ENCODE measurements at regions not wholly inside any gene's neighbourhood (a gene's known extent, or its start where the extent isn't known, plus 50 kb on each side); places are given as distances from the start of the nearest gene placed in this dataset.
"Not testable (repeated sequence)": the region's sequence is repeated elsewhere in the genome, so short reads cannot be mapped to it uniquely, and the experiment has no call there.

GRCh38 chr4:126766241-126766640 is 866.5 kb upstream of the INTU start:
- DNase-seq (no peak), ATAC-seq (no peak)
- intact Hi-C loops (cut with DNase I, micrococcal nuclease): no loop called here

GRCh38 chr4:126768338-126768737 is 864.4 kb upstream of the INTU start:
- ATAC-seq (no peak), DNase-seq (no peak)
- intact Hi-C loops (cut with DNase I, micrococcal nuclease): no loop called here

GRCh38 chr4:126770811-126771553 is 861.8 kb upstream of the INTU start:
- intact Hi-C loops (cut with DNase I, micrococcal nuclease); ATAC-seq; DNase-seq: not testable (repeated sequence)

GRCh38 chr4:126771618-126772017 is 861.1 kb upstream of the INTU start:
- DNase-seq; ATAC-seq; intact Hi-C loops (cut with DNase I, micrococcal nuclease): not testable (repeated sequence)

- no peak for DNase-seq
- intact Hi-C loops (cut with DNase I, micrococcal nuclease): no loop called here
- ATAC-seq: no peak
Observed at GRCh38 chr4:126772662-126773061, 860.1 kb upstream of the INTU start.

GRCh38 chr4:126775485-126776106 is 857.2 kb upstream of the INTU start:
- intact Hi-C loops (cut with DNase I, micrococcal nuclease): no loop called here
- DNase-seq (no peak), ATAC-seq (no peak)

DNA sequence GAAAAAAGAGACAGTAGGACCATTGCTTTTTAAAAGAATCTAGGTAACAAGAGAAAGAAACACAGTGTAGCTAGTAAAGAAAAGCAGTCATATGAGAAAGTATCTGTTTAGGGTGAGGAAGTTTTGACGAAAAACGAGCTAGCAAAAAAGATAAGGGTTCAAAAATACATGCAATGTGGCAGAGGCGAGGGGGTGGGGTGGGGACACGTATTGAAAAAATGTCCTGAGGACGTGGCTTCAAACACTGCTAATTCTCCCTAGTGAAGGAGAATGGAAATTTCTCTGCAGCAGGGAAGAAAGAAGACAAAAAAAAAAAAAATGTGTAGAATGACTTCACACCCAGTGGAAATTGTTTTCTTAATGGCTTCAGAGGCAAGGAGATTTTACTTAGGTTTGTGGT is 856.4 kb upstream of the INTU start:
- intact Hi-C loops (cut with DNase I, micrococcal nuclease): no loop called here
- ATAC-seq (no peak), DNase-seq (no peak)

GRCh38 chr4:126777649-126778048 is 855.1 kb upstream of the INTU start:
- DNase-seq (no peak), ATAC-seq (no peak)
- intact Hi-C loops (cut with DNase I, micrococcal nuclease): no loop called here

DNA sequence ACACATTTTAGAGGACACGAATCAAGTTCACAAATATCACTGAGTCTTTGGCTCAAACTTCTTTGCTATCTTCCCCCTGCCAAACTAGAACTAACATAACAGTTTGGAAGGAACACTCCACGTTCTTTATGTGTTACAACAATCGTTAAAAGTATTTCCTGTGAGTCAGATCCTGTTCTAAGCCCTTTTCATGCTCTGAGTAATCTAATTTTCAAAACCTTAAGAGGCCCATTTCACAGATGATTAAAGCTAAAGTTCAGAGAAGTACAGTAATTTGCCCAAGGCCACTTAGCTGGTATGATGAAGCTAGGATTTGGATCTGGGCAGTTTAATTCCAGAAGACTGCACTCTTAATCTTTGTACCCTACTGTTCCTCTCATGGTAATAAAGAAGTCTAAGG is 854.4 kb upstream of the INTU start:
- intact Hi-C loops (cut with DNase I, micrococcal nuclease): no loop called here
- no peak for DNase-seq
- no peak for ATAC-seq

GRCh38 chr4:126779001-126779400 is 853.8 kb upstream of the INTU start:
- DNase-seq: no peak
- ATAC-seq: no peak
- intact Hi-C loops (cut with DNase I, micrococcal nuclease): no loop called here

DNA sequence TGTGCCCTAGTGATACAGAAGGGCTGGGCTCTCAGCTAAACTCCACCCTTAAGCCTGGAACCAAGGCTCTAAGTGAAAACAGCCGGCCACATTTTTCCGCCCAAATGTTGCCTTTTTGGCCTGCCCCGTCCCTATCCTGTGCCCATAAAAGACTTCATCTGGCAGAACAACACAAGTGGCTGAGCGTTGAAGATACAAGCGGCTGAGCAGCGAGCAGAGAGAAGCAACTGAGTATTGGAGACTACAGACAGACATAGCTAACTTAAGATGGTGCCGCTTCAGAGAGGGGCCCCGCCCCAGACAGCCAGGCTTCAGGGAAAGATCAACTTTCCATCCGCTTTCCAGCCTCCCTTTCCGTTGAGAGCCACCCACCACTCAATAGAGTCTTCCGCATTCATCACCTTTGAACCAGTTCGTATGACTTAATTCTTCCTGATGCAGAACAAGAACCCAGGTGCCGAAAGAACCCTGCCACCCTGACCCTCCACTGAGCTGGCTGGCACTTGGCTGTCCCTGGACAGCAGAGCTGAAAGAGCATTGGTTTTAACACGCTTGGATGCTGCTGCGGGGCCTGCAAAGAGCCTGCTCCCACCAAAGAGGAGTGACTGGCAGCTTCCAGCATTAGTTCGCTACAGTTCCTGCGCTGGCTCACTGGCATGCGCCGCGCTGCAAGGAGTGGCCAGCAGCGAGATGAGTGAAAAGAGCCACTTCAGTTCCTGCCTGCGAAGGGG is 853.2 kb upstream of the INTU start:
- no peak for DNase-seq
- intact Hi-C loops (cut with DNase I, micrococcal nuclease): no loop called here
- ATAC-seq: no peak

DNA sequence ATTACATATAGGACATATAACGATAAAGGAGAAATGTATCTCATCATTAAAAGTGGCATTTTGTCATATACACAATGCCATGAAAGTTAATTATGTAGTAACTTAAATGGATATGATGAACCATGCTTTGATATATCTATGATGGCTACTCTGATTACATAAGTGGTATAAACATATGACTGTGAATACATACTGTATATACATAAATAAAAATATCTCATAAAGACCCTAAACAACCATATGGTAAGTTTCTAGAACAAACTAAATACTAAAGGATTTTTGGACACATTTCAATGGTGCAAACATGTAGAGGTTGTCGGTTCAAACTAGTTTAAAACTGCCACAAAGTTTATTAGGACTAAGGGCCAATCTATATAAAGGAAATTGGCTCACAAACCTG is 849.6 kb upstream of the INTU start:
- no peak for DNase-seq
- no peak for ATAC-seq
- intact Hi-C loops (cut with DNase I, micrococcal nuclease): no loop called here

- DNase-seq (no peak), ATAC-seq (no peak)
- intact Hi-C loops (cut with DNase I, micrococcal nuclease): no loop called here
Observed at GRCh38 chr4:126784966-126785580, 847.7 kb upstream of the INTU start.

GRCh38 chr4:126790633-126791032 is 842.1 kb upstream of the INTU start:
- ATAC-seq: no peak
- no peak for DNase-seq
- intact Hi-C loops (cut with DNase I, micrococcal nuclease): no loop called here

DNA sequence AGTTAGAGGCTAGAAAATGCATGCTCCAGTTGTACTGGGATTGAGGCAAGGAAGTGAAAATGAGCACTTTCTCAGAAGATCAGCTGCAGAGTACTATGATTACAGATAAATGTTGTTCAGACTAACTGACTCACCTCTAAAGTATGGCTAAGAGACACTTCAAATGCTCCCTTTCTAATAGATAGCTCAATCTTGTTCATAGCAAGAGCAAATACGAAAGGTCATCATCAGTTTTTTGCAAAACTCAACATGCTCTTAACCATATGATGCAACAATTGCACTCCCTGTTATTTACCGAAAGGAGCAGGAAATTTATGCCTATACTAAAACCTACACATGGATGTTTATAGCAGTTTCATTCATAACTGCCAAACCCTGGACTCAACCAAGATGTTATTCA is 838.4 kb upstream of the INTU start:
- ATAC-seq: no peak
- DNase-seq: no peak
- intact Hi-C loops (cut with DNase I, micrococcal nuclease): no loop called here

- DNase-seq: no peak
Observed at GRCh38 chr4:126798214-126798613, 834.5 kb upstream of the INTU start.

DNA sequence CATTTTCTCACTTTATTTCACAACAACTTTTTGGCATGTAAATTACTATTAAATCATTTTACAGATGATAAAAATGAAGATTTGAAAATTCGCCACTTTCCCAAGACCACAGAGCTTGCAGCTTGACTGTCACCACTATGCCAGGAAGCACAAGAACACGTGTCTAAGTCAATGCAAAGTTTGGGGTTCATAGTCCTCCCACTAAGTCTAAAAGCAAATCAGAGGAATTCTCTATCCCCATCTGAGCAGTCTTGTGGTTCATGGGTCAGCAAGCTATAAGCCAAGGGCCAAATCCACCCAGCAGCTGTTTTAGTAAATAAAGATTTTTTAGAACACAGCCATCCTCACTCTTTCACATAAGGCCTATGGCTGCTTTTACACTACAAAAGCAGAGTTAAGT is 833.3 kb upstream of the INTU start:
- ATAC-seq: no peak
- DNase-seq: no peak
- intact Hi-C loops (cut with DNase I, micrococcal nuclease): no loop called here

More at GRCh38 chr4:126798214-126798613, 834.5 kb upstream of the INTU start:
- no peak for ATAC-seq
- intact Hi-C loops (cut with DNase I, micrococcal nuclease): no loop called here

DNA sequence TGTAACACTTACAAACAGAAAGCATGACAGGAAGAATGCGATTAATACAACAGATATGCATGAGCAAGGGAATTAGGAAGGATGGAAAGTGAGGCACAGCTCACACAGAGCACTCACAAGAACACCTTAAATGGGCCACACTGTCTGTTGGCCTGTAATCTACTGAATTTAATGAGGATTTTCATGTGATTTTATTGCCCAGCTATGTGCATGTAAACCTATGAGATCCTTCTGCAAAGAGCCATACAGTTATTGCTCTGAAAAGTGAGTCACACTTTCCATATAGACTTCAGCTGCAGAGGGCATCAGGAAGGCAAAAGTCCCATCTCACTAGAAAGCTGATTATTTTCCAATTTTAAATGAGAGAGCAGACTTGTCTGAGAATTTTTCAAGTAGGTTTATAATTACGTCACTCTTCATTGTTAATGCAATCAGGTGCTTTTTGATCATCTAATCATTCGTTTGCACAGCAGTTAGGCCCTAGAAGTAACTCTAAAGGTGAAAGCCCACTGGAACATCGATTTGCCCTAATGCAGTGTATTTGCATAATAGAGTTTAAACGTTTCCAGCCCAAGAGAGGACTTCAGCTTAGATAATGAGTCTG is 832.7 kb upstream of the INTU start:
- no peak for ATAC-seq
- no peak for DNase-seq
- intact Hi-C loops (cut with DNase I, micrococcal nuclease): no loop called here

DNA sequence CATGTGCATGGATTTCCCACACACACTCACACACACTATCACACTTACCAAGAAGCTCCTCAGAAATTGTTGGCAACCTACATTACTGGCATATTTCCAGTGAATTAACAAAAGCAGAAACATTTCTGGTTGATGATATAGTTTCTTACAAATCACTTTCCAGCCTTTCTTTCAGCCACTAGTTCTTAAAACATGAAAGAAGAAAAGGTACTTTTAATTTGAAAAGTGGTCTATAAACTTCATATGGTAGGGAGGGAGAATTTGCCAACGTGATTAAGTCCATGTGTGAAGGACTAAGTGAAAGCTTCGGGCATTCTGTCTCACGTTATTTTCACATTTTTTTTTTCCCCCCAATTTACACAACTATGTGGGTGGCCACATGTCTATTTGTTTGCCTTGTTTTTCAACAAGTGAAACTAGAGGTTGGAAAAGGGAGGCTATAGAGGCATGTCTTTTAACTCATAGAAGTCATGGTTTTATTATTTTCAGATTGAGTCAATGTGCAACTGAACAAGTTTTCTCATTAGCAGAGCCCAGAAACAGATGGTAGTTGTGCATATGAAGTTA is 832.1 kb upstream of the INTU start:
- DNase-seq: no peak

More for the DNA sequence above, 832.1 kb upstream of the INTU start:
- no peak for ATAC-seq
- intact Hi-C loops (cut with DNase I, micrococcal nuclease): no loop called here
